ENCODE measurements at regions not wholly inside any gene's neighbourhood (a gene's known extent, or its start where the extent isn't known, plus 50 kb on each side); places are given as distances from the start of the nearest gene placed in this dataset.

- no peak for DNase-seq (ENCODE audit: low spot score, unreplicated experiment)
- no peaks in the 10 kb centered on the region for H3K36me3 Mint-ChIP-seq (ENCODE audit: insufficient read depth)
- H3K27me3 Mint-ChIP-seq, result peaks cover 11% of the 10 kb centered on the region
- no peak overlapping the region for H3K27ac Mint-ChIP-seq
- H3K4me3 Mint-ChIP-seq (ENCODE audit: low read depth), result no peak overlapping the region
- H3K9me3 Mint-ChIP-seq (ENCODE audit: low read depth), result no peaks in the 10 kb centered on the region
- TF ChIP-seq, protein P1, sequence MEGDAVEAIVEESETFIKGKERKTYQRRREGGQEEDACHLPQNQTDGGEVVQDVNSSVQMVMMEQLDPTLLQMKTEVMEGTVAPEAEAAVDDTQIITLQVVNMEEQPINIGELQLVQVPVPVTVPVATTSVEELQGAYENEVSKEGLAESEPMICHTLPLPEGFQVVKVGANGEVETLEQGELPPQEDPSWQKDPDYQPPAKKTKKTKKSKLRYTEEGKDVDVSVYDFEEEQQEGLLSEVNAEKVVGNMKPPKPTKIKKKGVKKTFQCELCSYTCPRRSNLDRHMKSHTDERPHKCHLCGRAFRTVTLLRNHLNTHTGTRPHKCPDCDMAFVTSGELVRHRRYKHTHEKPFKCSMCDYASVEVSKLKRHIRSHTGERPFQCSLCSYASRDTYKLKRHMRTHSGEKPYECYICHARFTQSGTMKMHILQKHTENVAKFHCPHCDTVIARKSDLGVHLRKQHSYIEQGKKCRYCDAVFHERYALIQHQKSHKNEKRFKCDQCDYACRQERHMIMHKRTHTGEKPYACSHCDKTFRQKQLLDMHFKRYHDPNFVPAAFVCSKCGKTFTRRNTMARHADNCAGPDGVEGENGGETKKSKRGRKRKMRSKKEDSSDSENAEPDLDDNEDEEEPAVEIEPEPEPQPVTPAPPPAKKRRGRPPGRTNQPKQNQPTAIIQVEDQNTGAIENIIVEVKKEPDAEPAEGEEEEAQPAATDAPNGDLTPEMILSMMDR (IDR thresholded peaks at IDR 0.05; ENCODE audit: unreplicated experiment), result no peak
- peaks cover 43% of the 10 kb centered on the region for H3K4me1 Mint-ChIP-seq (ENCODE audit: low read depth)
Measured at GRCh38 chr11:10390375-10390774, 64.7 kb upstream of the AMPD3 start.

- Mint-ChIP-seq H3K36me3 (ENCODE audit: insufficient read depth) (no peaks in the 10 kb centered on the region), H3K27ac (no peak overlapping the region), H3K4me3 (ENCODE audit: low read depth) (no peak overlapping the region), H3K4me1 (ENCODE audit: low read depth) (peaks cover 40% of the 10 kb centered on the region), H3K9me3 (ENCODE audit: low read depth) (no peaks in the 10 kb centered on the region), H3K27me3 (peaks cover 21% of the 10 kb centered on the region)
- no peak for DNase-seq (ENCODE audit: low spot score, unreplicated experiment)
- TF ChIP-seq, protein P1 (IDR thresholded peaks at IDR 0.05; ENCODE audit: unreplicated experiment), result no peak
Measured at GRCh38 chr11:10392095-10393079, 62.7 kb upstream of the AMPD3 start.

GRCh38 chr11:10394229-10395101, 60.6 kb upstream of the AMPD3 start:
- TF ChIP-seq, protein P1 (IDR thresholded peaks at IDR 0.05; ENCODE audit: unreplicated experiment), result no peak
- H3K4me1 Mint-ChIP-seq (ENCODE audit: low read depth), result peaks cover 28% of the 10 kb centered on the region
- H3K4me3 Mint-ChIP-seq (ENCODE audit: low read depth), result no peak overlapping the region
- peaks cover 29% of the 10 kb centered on the region for H3K27me3 Mint-ChIP-seq
- H3K9me3 Mint-ChIP-seq (ENCODE audit: low read depth), result no peaks in the 10 kb centered on the region
- H3K36me3 Mint-ChIP-seq (ENCODE audit: insufficient read depth), result no peaks in the 10 kb centered on the region
- no peak for DNase-seq (ENCODE audit: low spot score, unreplicated experiment)
- peak overlapping the region; percentile 3 for H3K27ac Mint-ChIP-seq

DNA sequence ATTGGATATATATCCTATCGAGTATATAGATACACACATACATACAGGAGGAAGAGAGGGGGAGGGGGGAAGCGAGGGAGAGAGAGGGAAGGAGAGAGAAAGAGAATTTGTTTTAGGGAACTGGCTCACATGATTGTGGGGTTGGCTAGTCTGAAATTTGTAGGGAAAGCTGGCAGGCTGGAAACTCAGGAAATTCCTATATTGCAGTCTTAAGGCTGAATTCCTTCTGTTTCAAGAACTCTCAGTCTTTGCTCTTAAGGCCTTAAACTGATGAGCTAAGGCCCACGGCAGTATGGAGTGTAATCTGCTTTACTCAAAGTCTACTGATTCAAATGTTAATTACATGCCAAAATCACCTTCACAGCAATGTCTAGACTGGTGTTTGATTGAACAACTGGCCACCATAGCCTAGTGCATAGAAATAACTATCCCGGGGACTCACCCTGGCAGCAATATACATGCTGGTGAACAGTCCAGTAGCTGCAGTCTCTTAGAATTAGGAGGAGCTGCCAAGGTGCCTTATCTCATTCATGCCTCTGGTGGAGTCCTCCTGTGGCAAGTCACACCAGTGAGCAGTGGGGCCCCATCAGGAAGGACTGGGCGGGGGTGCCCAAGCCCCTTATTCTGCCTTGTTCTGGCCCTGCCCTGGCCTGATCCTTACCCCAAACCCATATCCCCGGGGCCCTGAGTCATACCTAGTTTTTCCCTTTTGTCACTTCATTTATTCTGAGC, 59.7 kb upstream of the AMPD3 start:
- Mint-ChIP-seq H3K4me3 (ENCODE audit: low read depth) (no peak overlapping the region), H3K36me3 (ENCODE audit: insufficient read depth) (no peaks in the 10 kb centered on the region), H3K27ac (no peak overlapping the region), H3K27me3 (peaks cover 29% of the 10 kb centered on the region), H3K4me1 (ENCODE audit: low read depth) (peaks cover 28% of the 10 kb centered on the region), H3K9me3 (ENCODE audit: low read depth) (no peaks in the 10 kb centered on the region)
- TF ChIP-seq, protein P1 (IDR thresholded peaks at IDR 0.05; ENCODE audit: unreplicated experiment), result no peak
- no peak for DNase-seq (ENCODE audit: low spot score, unreplicated experiment)
